GM11168 (cell line): ENCODE measurements at regions not wholly inside any gene's neighbourhood (a gene's known extent, or its start where the extent isn't known, plus 50 kb on each side); places are given as distances from the start of the nearest gene placed in this dataset.

Experiments used
- in situ Hi-C: fragments of 300-500 bp; cut with MboI; formaldehyde crosslinking; loops from one replicate; pipeline ENCODE4 v1.12.0; 2022; ENCODE audit warnings: low sequenced_read_pairs; ENCODE audit not compliant: unreplicated experiment

- in situ Hi-C loops = no loop called here
Observed at GRCh38 chr4:129526812-129527211, 430.9 kb downstream of the C4orf33 start.

GRCh38 chr4:129531253-129531652 lies 435.3 kb downstream of the C4orf33 start:
- in situ Hi-C loops = no loop called here

- in situ Hi-C loops = no loop called here
Observed at GRCh38 chr4:129532573-129532972, 436.6 kb downstream of the C4orf33 start.

GRCh38 chr4:129543299-129543698 lies 447.3 kb downstream of the C4orf33 start:
- in situ Hi-C loops = no loop called here

- in situ Hi-C loops = no loop called here
Observed at GRCh38 chr4:129545599-129546278, 449.8 kb downstream of the C4orf33 start.

GRCh38 chr4:129546531-129546930 lies 450.6 kb downstream of the C4orf33 start:
- in situ Hi-C loops = no loop called here

- in situ Hi-C loops = loop anchor here (10.0 kb wide), 1 partner anchor 424 kb away; no protein-coding TSS in a partner anchor
Observed at GRCh38 chr4:129550281-129550785, 454.4 kb downstream of the C4orf33 start.

GRCh38 chr4:129561280-129561679 lies 465.3 kb downstream of the C4orf33 start:
- in situ Hi-C loops = no loop called here

- in situ Hi-C loops = no loop called here
Observed at GRCh38 chr4:129561886-129562671, 466.1 kb downstream of the C4orf33 start.

- in situ Hi-C loops = no loop called here
Observed at GRCh38 chr4:129565214-129565613, 469.3 kb downstream of the C4orf33 start.

- in situ Hi-C loops = no loop called here
Observed at GRCh38 chr4:129570326-129570725, 474.4 kb downstream of the C4orf33 start.

GRCh38 chr4:129578336-129578735 lies 482.4 kb downstream of the C4orf33 start:
- in situ Hi-C loops = no loop called here

GRCh38 chr4:129581305-129581704 lies 485.4 kb downstream of the C4orf33 start:
- in situ Hi-C loops = no loop called here

GRCh38 chr4:129583868-129584267 lies 487.9 kb downstream of the C4orf33 start:
- in situ Hi-C loops = no loop called here

- in situ Hi-C loops = no loop called here
Observed at GRCh38 chr4:129598582-129598981, 502.6 kb downstream of the C4orf33 start.

- in situ Hi-C loops = no loop called here
Observed at GRCh38 chr4:129600898-129601297, 504.9 kb downstream of the C4orf33 start.

GRCh38 chr4:129602447-129602846 lies 506.5 kb downstream of the C4orf33 start:
- in situ Hi-C loops = no loop called here

GRCh38 chr4:129603241-129603931 lies 507.4 kb downstream of the C4orf33 start:
- in situ Hi-C loops = no loop called here

- in situ Hi-C loops = no loop called here
Observed at GRCh38 chr4:129604632-129605255, 508.8 kb downstream of the C4orf33 start.

- in situ Hi-C loops = no loop called here
Observed at GRCh38 chr4:129614611-129615010, 518.7 kb downstream of the C4orf33 start.
